GM12891 (cell line): ENCODE measurements at regions not wholly inside any gene's neighbourhood (a gene's known extent, or its start where the extent isn't known, plus 50 kb on each side); places are given as distances from the start of the nearest gene placed in this dataset.

ENCODE experiments used
- PAX5 ChIP-seq: IDR thresholded peaks from 2 replicates; pipeline ENCODE4 v1.6.1; 2011; ENCODE audit warnings: low read length, moderate library complexity, mild to moderate bottlenecking; ENCODE audit not compliant: insufficient read depth, severe bottlenecking
- POLR2A ChIP-seq: IDR thresholded peaks from 2 replicates; pipeline ENCODE4 v1.6.1; 2011; ENCODE audit warnings: low read depth, low read length, control low read depth
- POLR2AphosphoS5 ChIP-seq: IDR thresholded peaks from 2 replicates; pipeline ENCODE4 v1.6.1; 2011; ENCODE audit warnings: low read depth, low read length, control low read depth
- POU2F2 ChIP-seq: IDR thresholded peaks from 2 replicates; pipeline ENCODE4 v1.6.1; 2011; ENCODE audit warnings: low read depth, mild to moderate bottlenecking, control low read depth, low read length, moderate library complexity
- SPI1 ChIP-seq: IDR thresholded peaks from 2 replicates; pipeline ENCODE4 v1.6.1; 2011; ENCODE audit warnings: low read depth, low read length, control low read depth
- TAF1 ChIP-seq: IDR thresholded peaks from 2 replicates; pipeline ENCODE4 v1.6.1; 2011; ENCODE audit warnings: low read depth, low read length, control low read depth

DNA sequence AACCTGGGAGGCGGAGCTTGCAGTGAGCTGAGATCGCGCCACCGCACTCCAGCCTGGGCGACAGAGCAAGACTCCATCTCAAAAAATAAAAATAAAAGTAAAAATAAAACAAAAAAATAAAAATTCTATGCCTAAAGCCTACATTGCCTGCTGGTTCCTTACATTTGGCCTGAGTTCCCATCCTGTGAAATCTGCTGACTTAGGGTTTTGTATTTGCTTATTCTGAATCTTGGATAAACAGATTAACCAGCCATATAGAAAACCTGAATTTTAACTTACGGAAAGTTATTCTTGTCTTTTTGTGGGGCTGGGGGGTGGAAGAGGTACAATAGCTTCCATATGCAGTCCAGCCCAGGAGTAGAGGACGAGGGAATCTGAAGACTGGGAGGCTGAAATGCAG is 73.7 kb upstream of the UMPS start:
- TF ChIP-seq POLR2A, result no peak
- TF ChIP-seq POLR2AphosphoS5, result no peak
- no peak for TF ChIP-seq SPI1
- no peak for TF ChIP-seq POU2F2
- TF ChIP-seq PAX5, result no peak
- no peak for TF ChIP-seq TAF1
